PC-3 (cell line): ENCODE measurements at regions not wholly inside any gene's neighbourhood (a gene's known extent, or its start where the extent isn't known, plus 50 kb on each side); places are given as distances from the start of the nearest gene placed in this dataset.

Source experiments
- CTCF ChIP-seq: fragments of 300-600 bp; sonication (generic); conservative IDR thresholded peaks from 2 replicates; pipeline ENCODE4 v1.5.1; 2017; ENCODE audit warnings: antibody characterized with exemption, low read depth, mild to moderate bottlenecking, low read length
- EZH2 ChIP-seq: fragments of 300-600 bp; sonication (generic); IDR thresholded peaks from one replicate; pipeline ENCODE4 v1.6.1; 2017; ENCODE audit warnings: antibody characterized with exemption, mild to moderate bottlenecking, low read length; ENCODE audit not compliant: unreplicated experiment
- EZH2phosphoT487 ChIP-seq: fragments of 300-600 bp; sonication (generic); IDR thresholded peaks from 2 replicates; pipeline ENCODE4 v1.6.1; 2018; ENCODE audit warnings: mild to moderate bottlenecking, antibody characterized with exemption, low read length, borderline replicate concordance

GRCh38 chr13:39935155-39935554, 279.7 kb downstream of the COG6 start:
- TF ChIP-seq CTCF: no peak
- no peak for TF ChIP-seq EZH2phosphoT487
- no peak for TF ChIP-seq EZH2
